HG03558 (cell line): ENCODE measurements at regions not wholly inside any gene's neighbourhood (a gene's known extent, or its start where the extent isn't known, plus 50 kb on each side); places are given as distances from the start of the nearest gene placed in this dataset.
"Not testable (repeated sequence)": the region's sequence is repeated elsewhere in the genome, so short reads cannot be mapped to it uniquely, and the experiment has no call there.

Experiments used
- ATAC-seq: cut with Tn5 transposase; IDR thresholded peaks from one replicate; pipeline ENCODE4 v1.9.1; 2021; ENCODE audit warnings: moderate number of reproducible peaks; ENCODE audit not compliant: unreplicated experiment; ENCODE audit errors: extremely low read depth

GRCh38 chr2:133992454-133992853, 261.4 kb upstream of the MGAT5 start:
- no peak for ATAC-seq

GRCh38 chr2:133993160-133993559, 260.7 kb upstream of the MGAT5 start:
- ATAC-seq, result no peak

- ATAC-seq, result not testable (repeated sequence)
Observed at GRCh38 chr2:133998726-133999125, 255.1 kb upstream of the MGAT5 start.

GRCh38 chr2:134002391-134002790, 251.5 kb upstream of the MGAT5 start:
- no peak for ATAC-seq

GRCh38 chr2:134002921-134003320, 251.0 kb upstream of the MGAT5 start:
- ATAC-seq, result no peak

- no peak for ATAC-seq
Observed at GRCh38 chr2:134004467-134004866, 249.4 kb upstream of the MGAT5 start.

- no peak for ATAC-seq
Observed at GRCh38 chr2:134008837-134009236, 245.0 kb upstream of the MGAT5 start.

GRCh38 chr2:134009440-134009839, 244.4 kb upstream of the MGAT5 start:
- ATAC-seq, result no peak

- ATAC-seq, result not testable (repeated sequence)
Observed at GRCh38 chr2:134009906-134010305, 244.0 kb upstream of the MGAT5 start.

GRCh38 chr2:134011936-134012586, 241.8 kb upstream of the MGAT5 start:
- no peak for ATAC-seq

- ATAC-seq, result no peak
Observed at GRCh38 chr2:134014196-134014960, 239.5 kb upstream of the MGAT5 start.

GRCh38 chr2:134019871-134020270, 234.0 kb upstream of the MGAT5 start:
- ATAC-seq, result no peak

- ATAC-seq, result no peak
Observed at GRCh38 chr2:134020608-134021007, 233.3 kb upstream of the MGAT5 start.

- ATAC-seq, result peak; percentile 88
Observed at GRCh38 chr2:134021830-134022524, 231.9 kb upstream of the MGAT5 start.

GRCh38 chr2:134023854-134024253, 230.0 kb upstream of the MGAT5 start:
- ATAC-seq, result no peak

- no peak for ATAC-seq
Observed at GRCh38 chr2:134027980-134028379, 225.9 kb upstream of the MGAT5 start.

GRCh38 chr2:134029418-134029817, 224.5 kb upstream of the MGAT5 start:
- ATAC-seq, result no peak

- ATAC-seq, result no peak
Observed at GRCh38 chr2:134031539-134031938, 222.3 kb upstream of the MGAT5 start.

GRCh38 chr2:134035605-134036370, 218.1 kb upstream of the MGAT5 start:
- no peak for ATAC-seq

- ATAC-seq, result no peak
Observed at GRCh38 chr2:134039912-134040581, 213.8 kb upstream of the MGAT5 start.
